SIG-M5 treated with dmso at 0.1 percent for 504 hours (cell line): ENCODE measurements at regions not wholly inside any gene's neighbourhood (a gene's known extent, or its start where the extent isn't known, plus 50 kb on each side); places are given as distances from the start of the nearest gene placed in this dataset.
"Not testable (repeated sequence)": the region's sequence is repeated elsewhere in the genome, so short reads cannot be mapped to it uniquely, and the experiment has no call there.

ENCODE experiments used
- DNase-seq: peaks from one replicate; lab custom pipeline; 2025; ENCODE audit not compliant: unreplicated experiment; lab: John Stamatoyannopoulos, UW

- DNase-seq, result no peak
These were observed 179.7 kb downstream of the ANKRD7 start for GRCh38 chr7:118404211-118404610.

DNA sequence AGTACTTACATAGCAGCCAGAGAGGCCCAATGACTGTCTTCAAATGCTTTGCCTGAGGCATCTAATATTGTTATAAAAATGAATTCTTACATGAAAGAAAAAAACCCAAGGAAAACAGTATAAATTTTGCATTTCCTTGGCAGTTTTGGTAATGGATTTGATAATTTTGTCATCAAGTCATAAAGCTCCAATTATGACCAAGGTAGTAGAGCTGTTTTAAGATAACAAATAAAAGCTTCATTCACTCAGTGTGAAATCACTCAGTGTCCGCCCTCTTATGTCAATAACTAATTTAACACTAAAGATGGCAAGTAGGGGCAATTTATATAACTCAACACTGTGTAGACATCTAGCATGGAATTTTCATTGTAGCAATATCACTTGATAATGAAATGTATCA lies 193.9 kb downstream of the ANKRD7 start:
- DNase-seq, result no peak

DNA sequence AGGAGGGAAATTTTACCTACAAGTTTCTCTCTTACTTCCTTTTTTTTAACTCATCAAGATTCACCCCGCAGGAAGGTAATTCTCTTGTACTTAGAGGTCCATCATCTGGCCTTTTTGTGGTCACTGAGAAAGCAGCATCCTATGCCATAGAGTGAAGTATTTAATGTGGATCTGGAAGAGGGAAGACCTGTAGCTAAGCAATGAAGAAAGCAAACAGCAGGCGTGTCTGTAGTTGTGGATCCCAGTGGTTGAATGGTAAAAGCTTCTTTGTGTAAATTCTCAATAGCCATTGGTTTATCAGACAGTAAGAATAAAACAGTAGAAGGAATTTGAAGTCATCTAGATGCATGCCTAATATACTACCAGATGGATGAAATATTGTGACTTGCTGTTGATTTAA lies 196.4 kb downstream of the ANKRD7 start:
- no peak for DNase-seq

GRCh38 chr7:118429141-118429540 lies 204.6 kb downstream of the ANKRD7 start:
- no peak for DNase-seq

DNA sequence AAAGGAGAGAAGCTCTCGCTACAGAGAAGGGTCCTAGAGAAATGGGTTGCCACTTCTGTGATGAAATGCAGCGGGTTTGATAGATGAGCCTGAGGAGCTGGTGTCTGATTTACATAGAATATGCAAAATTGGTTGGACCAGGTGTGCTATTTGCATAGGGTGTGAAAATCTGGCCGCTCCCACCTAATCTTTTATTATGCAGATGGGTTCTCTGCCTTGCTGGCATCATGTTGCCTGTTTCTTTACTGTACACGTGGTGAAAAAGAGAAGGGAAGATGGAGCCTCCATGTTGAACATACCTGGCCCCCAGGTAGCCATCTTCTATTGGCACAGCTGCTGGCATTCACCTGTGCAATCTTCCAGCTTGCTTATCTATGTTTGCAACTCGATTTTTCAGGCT lies 212.2 kb downstream of the ANKRD7 start:
- DNase-seq, result no peak

DNA sequence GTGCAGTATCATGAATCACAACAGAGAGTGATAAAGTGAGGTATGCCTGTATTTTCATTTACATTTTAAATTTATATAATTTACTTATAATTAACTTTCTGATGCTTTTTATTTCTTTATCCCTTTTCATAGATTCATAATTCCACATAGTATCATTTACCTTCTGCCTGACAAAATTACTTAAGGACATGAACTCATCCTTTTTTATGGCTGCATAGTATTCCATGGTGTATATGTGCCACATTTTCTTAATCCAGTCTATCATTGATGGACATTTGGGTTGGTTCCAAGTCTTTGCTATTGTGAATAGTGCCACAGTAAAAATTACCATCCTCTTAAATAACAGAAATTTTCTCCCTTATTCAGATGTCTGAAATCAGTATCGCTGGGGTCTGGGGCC lies 224.5 kb downstream of the ANKRD7 start:
- not testable (repeated sequence) for DNase-seq

DNA sequence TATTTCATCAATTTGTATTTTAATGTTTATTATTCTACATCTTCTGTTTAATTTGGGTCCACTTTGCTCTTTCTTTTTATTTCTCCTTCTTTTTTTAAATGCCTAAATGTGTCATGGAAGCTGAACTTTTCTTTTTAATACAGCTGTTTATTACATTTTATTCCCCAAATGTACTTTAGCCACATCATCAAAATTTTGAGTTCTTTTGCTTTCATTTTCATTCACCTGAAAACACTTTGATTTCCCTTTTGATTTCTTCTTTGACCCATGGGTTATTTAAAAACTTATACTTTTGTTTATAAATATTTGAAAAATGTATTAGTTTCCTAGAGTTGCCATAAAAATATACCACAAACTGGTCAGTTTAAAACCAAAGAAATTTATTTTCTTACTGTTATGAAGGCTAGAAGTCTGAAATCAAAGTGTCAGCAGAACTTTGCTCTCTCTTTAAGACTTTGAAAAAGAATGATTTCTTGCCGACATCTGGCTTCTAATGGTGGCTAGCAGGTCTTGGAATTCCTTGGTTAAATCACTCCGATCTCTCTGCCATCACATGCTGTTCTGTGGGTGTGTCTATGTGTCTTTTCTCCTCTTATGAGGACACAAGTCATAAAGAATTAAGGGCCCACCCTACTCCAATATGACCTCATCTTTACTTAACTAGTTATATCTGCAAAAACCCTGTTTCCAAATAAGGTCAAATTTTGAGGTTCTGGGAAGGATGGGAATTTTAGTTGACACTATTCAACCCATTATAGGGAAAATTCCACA lies 225.5 kb downstream of the ANKRD7 start:
- DNase-seq, result no peak

GRCh38 chr7:118452128-118452527 lies 227.6 kb downstream of the ANKRD7 start:
- no peak for DNase-seq

DNA sequence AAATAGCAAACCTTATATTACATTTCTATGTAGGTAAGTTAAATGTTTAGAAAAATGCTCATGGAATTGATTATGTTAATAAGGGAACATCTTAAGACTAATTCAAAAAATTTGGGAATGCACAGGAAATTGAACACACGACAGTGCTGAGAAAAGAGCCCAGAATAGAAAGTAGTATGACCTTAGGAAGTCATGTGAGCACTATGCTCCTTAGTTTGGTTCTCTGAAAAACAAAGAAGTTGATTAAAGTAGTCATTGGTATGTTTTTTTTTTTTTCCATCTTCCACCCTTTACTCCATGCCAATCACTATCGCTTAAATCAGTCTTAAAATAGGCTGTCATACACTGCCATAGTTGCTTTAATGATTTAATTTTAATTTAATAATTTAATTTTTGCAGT lies 242.9 kb downstream of the ANKRD7 start:
- no peak for DNase-seq

GRCh38 chr7:118472581-118472980 lies 248.1 kb downstream of the ANKRD7 start:
- DNase-seq, result no peak

GRCh38 chr7:118473271-118473670 lies 248.8 kb downstream of the ANKRD7 start:
- DNase-seq, result no peak

DNA sequence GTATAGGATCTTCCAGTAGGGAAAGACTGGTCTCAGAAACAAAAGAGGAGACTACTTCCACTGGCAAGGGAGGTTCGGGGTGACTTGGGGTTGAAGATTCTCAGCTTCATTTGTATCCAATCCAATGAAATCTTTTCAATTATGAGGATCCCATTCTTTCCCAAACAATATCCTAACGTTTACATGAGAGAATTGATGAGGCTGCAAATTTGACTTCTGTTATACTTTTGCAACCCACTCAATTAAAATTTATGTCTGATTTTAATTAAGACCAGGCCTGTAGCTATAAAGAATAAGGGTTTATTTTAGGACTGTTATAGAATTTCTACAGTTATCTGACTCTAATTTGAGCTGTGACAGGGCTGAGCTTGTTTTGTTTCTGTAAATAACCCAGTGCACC lies 251.5 kb downstream of the ANKRD7 start:
- no peak for DNase-seq

GRCh38 chr7:118477036-118477435 lies 252.5 kb downstream of the ANKRD7 start:
- no peak for DNase-seq

GRCh38 chr7:118478236-118478635 lies 253.7 kb downstream of the ANKRD7 start:
- no peak for DNase-seq

- no peak for DNase-seq
These were observed 254.4 kb downstream of the ANKRD7 start for GRCh38 chr7:118478931-118479330.

- DNase-seq, result no peak
These were observed 268.0 kb downstream of the ANKRD7 start for GRCh38 chr7:118492466-118492865.

- DNase-seq, result no peak
These were observed 271.7 kb downstream of the ANKRD7 start for GRCh38 chr7:118496138-118496644.

GRCh38 chr7:118502235-118502634 lies 277.7 kb downstream of the ANKRD7 start:
- no peak for DNase-seq

DNA sequence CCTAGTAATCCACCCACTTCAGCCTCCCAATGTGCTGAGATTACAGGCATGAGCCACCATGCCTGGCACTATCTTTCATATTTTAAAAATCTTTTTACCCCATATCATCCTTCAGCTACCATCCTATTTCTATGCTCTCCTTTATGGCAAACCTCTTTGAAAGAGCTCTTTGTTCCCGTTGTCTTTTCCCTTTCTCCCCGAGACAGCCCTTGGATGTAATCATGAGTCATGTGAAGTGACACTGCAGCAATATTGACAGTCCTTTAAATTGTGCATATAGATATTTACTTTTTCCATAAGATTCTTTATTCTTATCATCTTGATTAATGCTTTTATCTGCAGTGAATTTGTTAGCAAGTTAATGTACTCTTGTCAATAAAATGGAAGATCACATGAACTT lies 286.6 kb downstream of the ANKRD7 start:
- DNase-seq, result no peak

GRCh38 chr7:118517275-118517674 lies 292.8 kb downstream of the ANKRD7 start:
- DNase-seq, result no peak

DNA sequence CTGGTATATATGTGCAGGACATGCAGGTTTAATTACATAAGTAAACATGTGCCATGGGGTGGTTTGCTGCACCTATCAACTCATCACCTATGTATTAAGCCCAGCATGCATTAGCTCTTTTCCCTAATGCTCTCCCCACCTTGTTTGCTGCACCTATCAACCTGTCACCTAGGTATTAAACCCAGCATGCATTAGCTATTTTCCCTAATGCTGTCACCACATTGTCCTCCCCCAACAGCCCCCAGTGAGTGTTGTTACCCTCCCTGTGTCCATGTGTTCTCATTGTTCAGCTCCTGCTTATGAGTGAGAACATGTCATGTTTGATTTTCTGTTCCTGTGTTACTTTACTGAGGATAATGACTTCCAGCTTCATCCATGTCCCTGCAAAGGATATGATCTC lies 300.5 kb downstream of the ANKRD7 start:
- DNase-seq, result no peak

DNA sequence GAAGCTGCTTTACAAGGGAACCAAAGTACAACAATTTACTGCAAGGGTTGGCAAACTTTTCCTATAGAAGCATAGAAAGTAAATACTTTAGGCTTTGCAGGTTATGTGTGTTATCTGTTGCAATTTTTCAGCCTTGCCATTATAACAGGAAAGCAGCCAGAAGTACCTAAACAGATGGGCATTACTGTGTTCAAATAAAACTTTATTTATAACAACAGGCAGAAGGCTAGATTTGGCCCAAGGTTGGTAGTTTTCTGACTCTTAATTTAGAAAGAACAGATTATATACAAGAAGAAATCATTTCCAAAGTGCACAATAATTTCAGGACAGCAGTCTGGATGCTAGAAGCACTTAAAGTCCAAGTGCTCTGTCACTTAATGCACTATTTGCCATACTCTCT lies 307.1 kb downstream of the ANKRD7 start:
- no peak for DNase-seq

DNA sequence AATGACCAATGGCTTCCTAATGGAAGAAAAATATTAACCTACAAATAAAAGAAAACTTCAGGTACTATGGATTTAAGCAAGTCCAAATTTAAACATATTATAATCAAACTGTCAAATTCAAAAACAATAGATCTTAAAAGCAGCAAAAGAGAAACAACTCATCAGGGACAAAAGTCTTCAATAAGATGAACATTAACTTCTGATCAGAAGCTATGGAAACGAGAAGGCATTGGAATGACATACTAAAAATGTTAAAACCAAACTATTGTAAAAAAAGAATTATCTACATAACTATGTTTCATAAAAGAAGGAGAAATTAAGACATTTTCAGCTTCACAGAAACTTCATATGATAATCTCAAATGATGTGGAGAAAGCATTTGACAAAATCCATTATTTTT lies 334.7 kb downstream of the ANKRD7 start:
- DNase-seq, result no peak
